ENCODE measurements at regions not wholly inside any gene's neighbourhood (a gene's known extent, or its start where the extent isn't known, plus 50 kb on each side); places are given as distances from the start of the nearest gene placed in this dataset.

DNA sequence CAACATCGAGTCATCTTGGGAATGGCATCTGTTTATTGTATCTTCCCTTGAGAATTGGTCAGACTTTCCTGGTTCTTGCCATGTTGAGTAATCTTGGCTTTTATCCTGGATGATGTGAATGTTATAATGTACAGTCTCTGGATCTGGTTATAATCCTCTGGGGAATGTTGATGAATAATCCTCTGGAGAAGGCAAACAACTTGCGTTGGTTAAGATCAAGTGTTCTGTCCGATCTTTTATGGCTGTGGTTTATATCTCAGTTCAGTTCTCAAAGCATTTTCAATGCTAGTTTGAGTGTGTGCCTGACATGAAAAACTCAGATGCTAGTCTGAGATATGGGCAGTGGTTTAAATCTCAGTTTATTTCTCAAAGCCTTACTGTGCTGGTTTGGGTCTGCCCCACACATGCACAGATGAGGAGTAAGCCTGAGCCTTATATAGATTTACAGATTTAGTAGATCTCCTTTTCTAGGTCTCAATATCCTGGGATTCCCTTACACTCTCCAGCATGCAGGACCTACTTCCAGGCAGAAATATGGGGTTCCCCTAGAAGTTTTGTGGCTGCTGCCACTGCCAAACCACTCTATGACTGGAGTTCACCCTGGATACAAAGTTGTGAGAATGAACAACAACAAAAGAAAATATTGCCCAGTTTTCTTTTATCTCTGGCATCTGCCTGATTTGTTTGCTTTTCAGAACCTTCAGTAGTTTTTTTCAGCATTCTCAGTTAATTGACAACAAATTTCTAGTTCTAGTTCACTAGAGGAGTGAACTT lies 191.8 kb upstream of the MAN1A1 start:
- peak; percentile 4 for DNase-seq
- H3K4me2 ChIP-seq: peak overlapping the region; percentile 33; the same call in 1 of the 2 replicates
- TF ChIP-seq PBX3 (IDR thresholded peaks at IDR 0.05): peak; percentile 98
- TF ChIP-seq, protein P1, sequence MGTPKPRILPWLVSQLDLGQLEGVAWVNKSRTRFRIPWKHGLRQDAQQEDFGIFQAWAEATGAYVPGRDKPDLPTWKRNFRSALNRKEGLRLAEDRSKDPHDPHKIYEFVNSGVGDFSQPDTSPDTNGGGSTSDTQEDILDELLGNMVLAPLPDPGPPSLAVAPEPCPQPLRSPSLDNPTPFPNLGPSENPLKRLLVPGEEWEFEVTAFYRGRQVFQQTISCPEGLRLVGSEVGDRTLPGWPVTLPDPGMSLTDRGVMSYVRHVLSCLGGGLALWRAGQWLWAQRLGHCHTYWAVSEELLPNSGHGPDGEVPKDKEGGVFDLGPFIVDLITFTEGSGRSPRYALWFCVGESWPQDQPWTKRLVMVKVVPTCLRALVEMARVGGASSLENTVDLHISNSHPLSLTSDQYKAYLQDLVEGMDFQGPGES (IDR thresholded peaks at IDR 0.05; ENCODE audit: low read depth, low read length): no peak
- TF ChIP-seq MEF2A (IDR thresholded peaks at IDR 0.05; ENCODE audit: borderline replicate concordance, low read depth): peak; percentile 86
- peak; percentile 97 for TF ChIP-seq FOSL2 (IDR thresholded peaks at IDR 0.05; ENCODE audit: borderline replicate concordance, low read depth)
- TF ChIP-seq FOXJ3 (CRISPR knock-in tag; IDR thresholded peaks at IDR 0.05): no peak
- TF ChIP-seq USF1 (IDR thresholded peaks at IDR 0.05; ENCODE audit: borderline replicate concordance, low read depth): peak; percentile 50; the same call in 1 of the 2 replicates
- TF ChIP-seq MXI1 (IDR thresholded peaks at IDR 0.05; ENCODE audit: low read depth, low read length): no peak
- TF ChIP-seq TEAD4 (IDR thresholded peaks at IDR 0.05; ENCODE audit: borderline replicate concordance, insufficient read depth): peak; percentile 99
- TF ChIP-seq, protein P2, sequence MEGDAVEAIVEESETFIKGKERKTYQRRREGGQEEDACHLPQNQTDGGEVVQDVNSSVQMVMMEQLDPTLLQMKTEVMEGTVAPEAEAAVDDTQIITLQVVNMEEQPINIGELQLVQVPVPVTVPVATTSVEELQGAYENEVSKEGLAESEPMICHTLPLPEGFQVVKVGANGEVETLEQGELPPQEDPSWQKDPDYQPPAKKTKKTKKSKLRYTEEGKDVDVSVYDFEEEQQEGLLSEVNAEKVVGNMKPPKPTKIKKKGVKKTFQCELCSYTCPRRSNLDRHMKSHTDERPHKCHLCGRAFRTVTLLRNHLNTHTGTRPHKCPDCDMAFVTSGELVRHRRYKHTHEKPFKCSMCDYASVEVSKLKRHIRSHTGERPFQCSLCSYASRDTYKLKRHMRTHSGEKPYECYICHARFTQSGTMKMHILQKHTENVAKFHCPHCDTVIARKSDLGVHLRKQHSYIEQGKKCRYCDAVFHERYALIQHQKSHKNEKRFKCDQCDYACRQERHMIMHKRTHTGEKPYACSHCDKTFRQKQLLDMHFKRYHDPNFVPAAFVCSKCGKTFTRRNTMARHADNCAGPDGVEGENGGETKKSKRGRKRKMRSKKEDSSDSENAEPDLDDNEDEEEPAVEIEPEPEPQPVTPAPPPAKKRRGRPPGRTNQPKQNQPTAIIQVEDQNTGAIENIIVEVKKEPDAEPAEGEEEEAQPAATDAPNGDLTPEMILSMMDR (IDR thresholded peaks at IDR 0.05): no peak
- TF ChIP-seq GATA2 (CRISPR knock-in tag; IDR thresholded peaks at IDR 0.05): no peak
- peak; percentile 11; the same call in 1 of the 2 replicates for TF ChIP-seq TAF1 (IDR thresholded peaks at IDR 0.05; ENCODE audit: borderline replicate concordance, low read depth, low read length)
- no peak for TF ChIP-seq REST (IDR thresholded peaks at IDR 0.05; ENCODE audit: low read depth, low read length)
- TF ChIP-seq, protein P3, sequence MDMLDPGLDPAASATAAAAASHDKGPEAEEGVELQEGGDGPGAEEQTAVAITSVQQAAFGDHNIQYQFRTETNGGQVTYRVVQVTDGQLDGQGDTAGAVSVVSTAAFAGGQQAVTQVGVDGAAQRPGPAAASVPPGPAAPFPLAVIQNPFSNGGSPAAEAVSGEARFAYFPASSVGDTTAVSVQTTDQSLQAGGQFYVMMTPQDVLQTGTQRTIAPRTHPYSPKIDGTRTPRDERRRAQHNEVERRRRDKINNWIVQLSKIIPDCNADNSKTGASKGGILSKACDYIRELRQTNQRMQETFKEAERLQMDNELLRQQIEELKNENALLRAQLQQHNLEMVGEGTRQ (IDR thresholded peaks at IDR 0.05; ENCODE audit: borderline replicate concordance, low read depth, low read length): no peak
- no peak for TF ChIP-seq RFX5 (IDR thresholded peaks at IDR 0.05; ENCODE audit: low read length)
- no peak; the same call in 1 of the 2 replicates for TF ChIP-seq MAX (IDR thresholded peaks at IDR 0.05; ENCODE audit: low read depth)
- TF ChIP-seq TCF12 (IDR thresholded peaks at IDR 0.05): peak; percentile 100
- peak; percentile 87 for TF ChIP-seq SIN3A (IDR thresholded peaks at IDR 0.05; ENCODE audit: borderline replicate concordance, low read depth, low read length)
- TF ChIP-seq SMC3 (IDR thresholded peaks at IDR 0.05; ENCODE audit: low read depth, low read length): no peak
- TF ChIP-seq, protein P4, sequence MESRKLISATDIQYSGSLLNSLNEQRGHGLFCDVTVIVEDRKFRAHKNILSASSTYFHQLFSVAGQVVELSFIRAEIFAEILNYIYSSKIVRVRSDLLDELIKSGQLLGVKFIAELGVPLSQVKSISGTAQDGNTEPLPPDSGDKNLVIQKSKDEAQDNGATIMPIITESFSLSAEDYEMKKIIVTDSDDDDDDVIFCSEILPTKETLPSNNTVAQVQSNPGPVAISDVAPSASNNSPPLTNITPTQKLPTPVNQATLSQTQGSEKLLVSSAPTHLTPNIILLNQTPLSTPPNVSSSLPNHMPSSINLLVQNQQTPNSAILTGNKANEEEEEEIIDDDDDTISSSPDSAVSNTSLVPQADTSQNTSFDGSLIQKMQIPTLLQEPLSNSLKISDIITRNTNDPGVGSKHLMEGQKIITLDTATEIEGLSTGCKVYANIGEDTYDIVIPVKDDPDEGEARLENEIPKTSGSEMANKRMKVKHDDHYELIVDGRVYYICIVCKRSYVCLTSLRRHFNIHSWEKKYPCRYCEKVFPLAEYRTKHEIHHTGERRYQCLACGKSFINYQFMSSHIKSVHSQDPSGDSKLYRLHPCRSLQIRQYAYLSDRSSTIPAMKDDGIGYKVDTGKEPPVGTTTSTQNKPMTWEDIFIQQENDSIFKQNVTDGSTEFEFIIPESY (IDR thresholded peaks at IDR 0.05; ENCODE audit: borderline replicate concordance, low read depth): peak; percentile 90

More for the DNA sequence above, 191.8 kb upstream of the MAN1A1 start:
- 4% methylated on average over 3 of the region's 3 CpGs for WGBS (ENCODE audit: low lambda C conversion rate)
- Histone ChIP-seq H4K20me1 (ENCODE audit: insufficient read depth) (no peaks in the 10 kb centered on the region), H3K9me3 (no peaks in the 10 kb centered on the region), H3K27ac (ENCODE audit: low read depth in 2 of 2, low read length in 1 of 2) (peak overlapping the region; percentile 87 to 94), H3F3A (replicated peaks; ENCODE audit: insufficient read depth) (peaks cover 17% of the 10 kb centered on the region), H3K36me3 (replicated peaks in 1 of 2; ENCODE audit: control insufficient read depth in 1 of 2, insufficient read depth in 2 of 2, low read length in 1 of 2) (no peaks in the 10 kb centered on the region), H3K9me2 (no peaks in the 10 kb centered on the region), H3K4me3 (ENCODE audit: low read depth in 2 of 2, low read length in 1 of 2) (no peak overlapping the region), H2AFZ (ENCODE audit: low read depth) (no peak overlapping the region; the same call in 1 of the 2 replicates), H3K9ac (peak overlapping the region; percentile 20; the same call in 1 of the 2 replicates), H3K27me3 (ENCODE audit: insufficient read depth) (no peaks in the 10 kb centered on the region), H3K79me2 (ENCODE audit: insufficient read depth) (no peaks in the 10 kb centered on the region), H3K4me1 (ENCODE audit: control insufficient read depth in 1 of 2, insufficient read depth in 2 of 2, low read depth in 1 of 2, low read length in 1 of 2) (peaks cover 4 to 9% of the 10 kb centered on the region in 2 experiments)
- POLR2A ChIA-PET: no interaction called here
- CTCF ChIA-PET: no interaction called here
